ENCODE measurements at regions not wholly inside any gene's neighbourhood (a gene's known extent, or its start where the extent isn't known, plus 50 kb on each side); places are given as distances from the start of the nearest gene placed in this dataset.

GRCh38 chr6:87908978-87909811, 138.4 kb upstream of the SPACA1 start:
- no peak for DNase-seq (ENCODE audit: low read depth in 2 of 2)

- DNase-seq (ENCODE audit: low read depth in 2 of 2) = no peak
These were observed 140.1 kb upstream of the SPACA1 start for GRCh38 chr6:87907521-87907920.

- DNase-seq (ENCODE audit: low read depth in 2 of 2) = no peak
These were observed 142.5 kb upstream of the SPACA1 start for GRCh38 chr6:87905101-87905641.

- no peak for DNase-seq (ENCODE audit: low read depth in 2 of 2)
These were observed 143.6 kb upstream of the SPACA1 start for GRCh38 chr6:87904011-87904410.

GRCh38 chr6:87903323-87903722, 144.3 kb upstream of the SPACA1 start:
- no peak for DNase-seq (ENCODE audit: low read depth in 2 of 2)

GRCh38 chr6:87902383-87902782, 145.3 kb upstream of the SPACA1 start:
- no peak for DNase-seq (ENCODE audit: low read depth in 2 of 2)

GRCh38 chr6:87901613-87902012, 146.0 kb upstream of the SPACA1 start:
- DNase-seq (ENCODE audit: low read depth in 2 of 2) = no peak

- no peak for DNase-seq (ENCODE audit: low read depth in 2 of 2)
These were observed 147.4 kb upstream of the SPACA1 start for GRCh38 chr6:87900160-87900698.

- DNase-seq (ENCODE audit: low read depth in 2 of 2) = no peak
These were observed 148.0 kb upstream of the SPACA1 start for GRCh38 chr6:87899499-87900147.

GRCh38 chr6:87897663-87898062, 150.0 kb upstream of the SPACA1 start:
- no peak for DNase-seq (ENCODE audit: low read depth in 2 of 2)

GRCh38 chr6:87897013-87897412, 150.6 kb upstream of the SPACA1 start:
- no peak for DNase-seq (ENCODE audit: low read depth in 2 of 2)

- no peak for DNase-seq (ENCODE audit: low read depth in 2 of 2)
These were observed 160.4 kb upstream of the SPACA1 start for GRCh38 chr6:87887266-87887665.

GRCh38 chr6:87884203-87884602, 163.4 kb upstream of the SPACA1 start:
- DNase-seq (ENCODE audit: low read depth in 2 of 2) = no peak

- DNase-seq (ENCODE audit: low read depth in 2 of 2) = no peak
These were observed 166.2 kb upstream of the SPACA1 start for GRCh38 chr6:87881342-87881895.

GRCh38 chr6:87879132-87879861, 168.3 kb upstream of the SPACA1 start:
- DNase-seq (ENCODE audit: low read depth in 2 of 2) = no peak

GRCh38 chr6:87875781-87876180, 171.9 kb upstream of the SPACA1 start:
- DNase-seq (ENCODE audit: low read depth in 2 of 2) = no peak

- DNase-seq (ENCODE audit: low read depth in 2 of 2) = no peak
These were observed 171.5 kb upstream of the AKIRIN2 start for GRCh38 chr6:87873556-87873955.

GRCh38 chr6:87870556-87870955, 168.5 kb upstream of the AKIRIN2 start:
- DNase-seq (ENCODE audit: low read depth in 2 of 2) = no peak

- DNase-seq (ENCODE audit: low read depth in 2 of 2) = no peak
These were observed 167.3 kb upstream of the AKIRIN2 start for GRCh38 chr6:87869064-87869905.

GRCh38 chr6:87860902-87861301, 158.9 kb upstream of the AKIRIN2 start:
- DNase-seq (ENCODE audit: low read depth in 2 of 2) = no peak

GRCh38 chr6:87858440-87858839, 156.4 kb upstream of the AKIRIN2 start:
- DNase-seq (ENCODE audit: low read depth in 2 of 2) = no peak
